Heart left ventricle (tissue), 16 donors: ENCODE measurements at regions not wholly inside any gene's neighbourhood (a gene's known extent, or its start where the extent isn't known, plus 50 kb on each side); places are given as distances from the start of the nearest gene placed in this dataset.

ENCODE experiments used
- ATAC-seq, 4 donors: fragments of 200-7000 bp; cut with Tn5 transposase; one replicate each; pipeline ENCODE4 v1.9.1; 2020 to 2022; ENCODE audit warnings: moderate library complexity in 4 of 4, mild to moderate bottlenecking in 3 of 4, moderate number of reproducible peaks in 1 of 4
- DNase-seq, 5 donors: peaks; one replicate each; pipeline ENCODE4 v3.0.0-alpha.2; 2020
- H3K27ac ChIP-seq, 12 donors: fragments of 200-600 bp; sonication (generic) in 4 of 12; one replicate each; pipeline versions ENCODE4 v1.5.0 to v1.8.0; 2016 to 2022; ENCODE audit warnings: mild to moderate bottlenecking in 2 of 12
- H3K27me3 ChIP-seq, 9 donors: fragments of 200-600 bp; sonication (generic) in 2 of 9; one replicate each; pipeline versions ENCODE4 v1.5.1 to v1.8.0; 2016 to 2022; ENCODE audit warnings: mild to moderate bottlenecking in 3 of 9
- H3K36me3 ChIP-seq, 9 donors: fragments of 200-600 bp; sonication (generic) in 2 of 9; one replicate each; pipeline versions ENCODE4 v1.5.0 to v1.8.0; 2018 to 2022; ENCODE audit warnings: mild to moderate bottlenecking in 2 of 9
- H3K4me1 ChIP-seq, 12 donors: fragments of 200-600 bp; sonication (generic) in 4 of 12; one replicate each; pipeline versions ENCODE4 v1.5.0 to v1.8.0; 2016 to 2022; ENCODE audit warnings: mild to moderate bottlenecking in 3 of 12
- H3K4me3 ChIP-seq, 12 donors: fragments of 200-600 bp; sonication (generic) in 4 of 12; one replicate each; pipeline versions ENCODE4 v1.5.0 to v1.8.0; 2017 to 2022; ENCODE audit warnings: mild to moderate bottlenecking in 9 of 12, moderate library complexity in 4 of 12
- H3K9me3 ChIP-seq, 12 donors: fragments of 200-600 bp; sonication (generic) in 4 of 12; one replicate each; pipeline versions ENCODE4 v1.5.0 to v1.8.0; 2016 to 2022; ENCODE audit warnings: mild to moderate bottlenecking in 1 of 12
- CTCF ChIP-seq, 12 donors: fragments of 200-600 bp; sonication (generic) in 4 of 12; IDR thresholded peaks; one replicate each; pipeline versions ENCODE4 v1.5.0 to v1.8.0; 2018 to 2022; ENCODE audit warnings: antibody characterized with exemption in 12 of 12, mild to moderate bottlenecking in 5 of 12
- POLR2A ChIP-seq, 2 donors: fragments of 450-650 bp; IDR thresholded peaks; one replicate each; pipeline ENCODE4 v1.6.1; 2017; ENCODE audit warnings: antibody characterized with exemption in 2 of 2, mild to moderate bottlenecking in 2 of 2, moderate library complexity in 2 of 2
- WGBS, 4 donors: extraction: QIAGEN DNeasy Blood & Tissue Kit in 2 of 4; methylation state at CpG; one replicate each; pipeline versions ENCODE4 v1.1.5 to v1.1.7; 2013 to 2018; 5-methylcytosine and 5-hydroxymethylcytosine counted together
- intact Hi-C, 10 donors: fragments of 100-400 bp; cut with DNase I; formaldehyde crosslinking; loops; one replicate each; pipeline versions ENCODE4 v1.11.1 to v1.14.2; 2022
- donor health status: ischemic (EF 13 %, LVEDD 7.1; RV severe dilation, severe dysfunction).
- donor health status: healthy with polysubstance abuse.
- donor health status: DM: no; HTN: yes; CAD: no.
- donor health status: DM: no; HTN: no; CAD: no.
- donor health status: ischemic (EF 25% LVEDD 6.9; RV normal size, moderate dysfunction).
- donor health status: ischemic (EF 25% LVEDD 5.7; RV mildly dilated, moderate dysfunction).
- donor health status: healthy.
- donor health status: DM: yes; HTN: yes; CAD: no.
- donor health status: ischemic (EF 35%, LVEDD 5.7; RV mildly dilated, moderate dysfunction).
- donor health status: nonischemic (EF 11% LVEDD 7.7; RV severe dilation, severe dysfunction).
- donor health status: DM: yes; HTN: yes; CAD: no.
- donor health status: PGD.
- donor health status: ischemic (EF 29% LVEDD 5.4; RV normal size, mild dysfunction).
- donor health status: nonischemic (EF 23%, LVEDD 6.1; RV moderate dilation, normal function).

DNA sequence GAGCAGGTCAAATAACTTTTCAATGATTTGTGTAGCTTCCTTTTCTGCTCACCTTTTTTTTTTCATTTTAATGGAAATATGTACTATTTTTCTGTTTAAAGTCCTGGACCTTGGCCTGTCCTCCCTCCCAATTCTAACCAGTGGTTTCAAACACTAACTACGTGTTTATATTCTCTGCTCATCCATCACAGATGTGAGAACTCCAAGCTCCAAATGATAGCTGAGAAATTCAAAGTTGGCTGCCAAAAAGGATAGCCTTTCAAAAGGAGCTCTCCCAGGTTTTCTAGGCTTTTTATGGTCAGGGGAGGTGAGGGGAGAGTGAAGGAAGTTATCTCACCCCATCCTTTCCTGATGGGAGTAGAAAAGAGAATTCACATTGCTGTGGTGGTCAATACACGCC, 486.0 kb upstream of the TBX3 start:
- ATAC-seq (no peak), DNase-seq (no peak)
- 69 to 83% (median 81%) methylated on average over 2 of the region's 2 CpGs for WGBS, 4 donors
- H3K4me3 ChIP-seq: no peak overlapping the region
- H3K9me3 ChIP-seq: peaks cover 0 to 2% (median 0%) of the 10 kb centered on the region in 12 donors
- H3K27me3 ChIP-seq: no peaks in the 10 kb centered on the region
- no peak for TF ChIP-seq POLR2A (IDR thresholded peaks at IDR 0.05)
- no peak for TF ChIP-seq CTCF (IDR thresholded peaks at IDR 0.05)
- H3K4me1 ChIP-seq: peaks cover 0 to 8% (median 0%) of the 10 kb centered on the region in 12 donors
- intact Hi-C loops: loop anchor here in 7 of 10 donors (5.0 to 10.0 kb wide), 7 partner anchors 225 to 585 kb away; partner anchors contain the start of gene TBX3 (in 2 of the 7)
- no peaks in the 10 kb centered on the region for H3K36me3 ChIP-seq
- H3K27ac ChIP-seq: no peak overlapping the region

DNA sequence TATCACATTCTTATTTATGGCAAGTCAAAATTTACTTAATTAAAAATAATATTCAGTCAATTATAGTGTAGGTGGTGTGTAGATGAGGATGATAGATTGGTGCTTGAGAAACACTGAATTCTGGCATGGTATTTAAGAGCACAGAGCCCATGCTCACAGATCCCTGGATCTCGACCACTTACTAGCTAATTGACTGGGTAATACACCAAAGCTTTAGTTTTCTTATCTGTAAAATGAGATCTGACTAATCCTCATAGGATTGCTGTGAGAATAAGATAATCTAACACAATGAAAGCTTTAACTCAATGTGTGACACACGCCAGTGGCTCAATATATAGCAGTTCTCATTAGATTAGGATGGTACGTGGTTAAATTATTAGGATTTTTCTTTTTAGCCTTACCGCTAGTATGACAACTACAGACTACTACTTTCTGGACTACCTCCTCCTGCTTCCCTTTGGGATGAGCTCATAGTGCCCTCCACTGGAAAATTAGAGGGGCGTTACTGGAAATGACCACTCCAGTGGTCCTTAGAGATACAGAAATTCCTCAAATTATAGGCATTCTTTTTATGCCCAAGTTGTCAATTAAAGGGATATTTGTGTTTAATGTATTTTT, 482.8 kb upstream of the TBX3 start:
- H3K27ac ChIP-seq: no peak overlapping the region
- no peak overlapping the region for H3K4me3 ChIP-seq
- DNase-seq: peak in 1 of 5 donors; percentile 11
- no peaks in the 10 kb centered on the region for H3K4me1 ChIP-seq
- intact Hi-C loops: loop anchor here in 6 of 10 donors (1.0 to 10.0 kb wide), 5 partner anchors 482 to 502 kb away; partner anchors contain the start of gene TBX3 (in 2 of the 6)
- WGBS, 4 donors: 56 to 66% (median 62%) methylated on average over 5 of the region's 5 CpGs
- TF ChIP-seq CTCF (IDR thresholded peaks at IDR 0.05) (peak in 9 of 12 donors; percentile 14 to 60 (median 38)), POLR2A (IDR thresholded peaks at IDR 0.05) (no peak)
- no peaks in the 10 kb centered on the region for H3K36me3 ChIP-seq
- peak in 1 of 4 donors; percentile 50 for ATAC-seq
- H3K27me3 ChIP-seq: no peaks in the 10 kb centered on the region
- peaks cover 0 to 2% (median 0%) of the 10 kb centered on the region in 12 donors for H3K9me3 ChIP-seq

GRCh38 chr12:115163710-115164109, 479.7 kb upstream of the TBX3 start:
- no peak for DNase-seq
- no peak for ATAC-seq
- intact Hi-C loops: loop anchor here in 3 of 10 donors (10.0 kb wide), 2 partner anchors 479 to 499 kb away; partner anchors contain the start of gene TBX3 (in 1 of the 3)
- TF ChIP-seq POLR2A (IDR thresholded peaks at IDR 0.05) (no peak), CTCF (IDR thresholded peaks at IDR 0.05) (no peak)
- H3K9me3 ChIP-seq: peaks cover 0 to under 1% (median 0%) of the 10 kb centered on the region in 12 donors
- H3K4me3 ChIP-seq: no peak overlapping the region
- 78 to 87% (median 83%) methylated on average over 8 of the region's 8 CpGs for WGBS, 4 donors
- no peaks in the 10 kb centered on the region for H3K27me3 ChIP-seq
- H3K4me1 ChIP-seq: no peaks in the 10 kb centered on the region
- no peak overlapping the region for H3K27ac ChIP-seq
- H3K36me3 ChIP-seq: no peaks in the 10 kb centered on the region

GRCh38 chr12:115160271-115161128, 476.5 kb upstream of the TBX3 start:
- H3K27ac ChIP-seq: no peak overlapping the region
- H3K4me3 ChIP-seq: no peak overlapping the region
- DNase-seq (no peak), ATAC-seq (no peak)
- H3K36me3 ChIP-seq: no peaks in the 10 kb centered on the region
- no peaks in the 10 kb centered on the region for H3K27me3 ChIP-seq
- intact Hi-C loops: loop anchor here in 3 of 10 donors (10.0 kb wide), 2 partner anchors 476 to 496 kb away; partner anchors contain the start of gene TBX3 (in 1 of the 3)
- no peaks in the 10 kb centered on the region for H3K4me1 ChIP-seq
- WGBS, 4 donors: 84 to 92% (median 88%) methylated on average over 6 of the region's 6 CpGs
- no peak for TF ChIP-seq POLR2A (IDR thresholded peaks at IDR 0.05)
- no peak for TF ChIP-seq CTCF (IDR thresholded peaks at IDR 0.05)
- H3K9me3 ChIP-seq: no peaks in the 10 kb centered on the region
